Left ventricle myocardium inferior (tissue), 1 donor: ENCODE measurements at regions not wholly inside any gene's neighbourhood (a gene's known extent, or its start where the extent isn't known, plus 50 kb on each side); places are given as distances from the start of the nearest gene placed in this dataset.

ENCODE experiments used
- DNase-seq: peaks from one replicate; pipeline ENCODE4 v3.0.0-alpha.2; 2020
- H3K27ac ChIP-seq: fragments of 200-600 bp; replicated peaks from 2 replicates; pipeline ENCODE4 v1.8.0; 2021
- H3K27me3 ChIP-seq: fragments of 200-600 bp; 2 replicates; pipeline ENCODE4 v1.8.0; 2021; ENCODE audit warnings: low read depth
- H3K36me3 ChIP-seq: fragments of 200-600 bp; 2 replicates; pipeline ENCODE4 v1.8.0; 2021
- H3K4me1 ChIP-seq: fragments of 200-600 bp; 2 replicates; pipeline ENCODE4 v1.8.0; 2021
- H3K4me3 ChIP-seq: fragments of 200-600 bp; 2 replicates; pipeline ENCODE4 v1.8.0; 2021; ENCODE audit warnings: mild to moderate bottlenecking, moderate library complexity
- H3K9me3 ChIP-seq: fragments of 200-600 bp; replicated peaks from 2 replicates; pipeline ENCODE4 v1.8.0; 2021
- intact Hi-C: fragments of 100-400 bp; cut with micrococcal nuclease; formaldehyde crosslinking; loops from one replicate; pipeline ENCODE4 v1.11.0; 2022
- TF ChIP-seq, protein P1 (sequence below): fragments of 200-600 bp; IDR thresholded peaks from 2 replicates; pipeline ENCODE4 v1.8.0; 2021; ENCODE audit warnings: antibody characterized with exemption, mild to moderate bottlenecking, borderline replicate concordance
- donor health status: DM: no; HTN: yes; CAD: no; lungs with severe emphysema.

DNA sequence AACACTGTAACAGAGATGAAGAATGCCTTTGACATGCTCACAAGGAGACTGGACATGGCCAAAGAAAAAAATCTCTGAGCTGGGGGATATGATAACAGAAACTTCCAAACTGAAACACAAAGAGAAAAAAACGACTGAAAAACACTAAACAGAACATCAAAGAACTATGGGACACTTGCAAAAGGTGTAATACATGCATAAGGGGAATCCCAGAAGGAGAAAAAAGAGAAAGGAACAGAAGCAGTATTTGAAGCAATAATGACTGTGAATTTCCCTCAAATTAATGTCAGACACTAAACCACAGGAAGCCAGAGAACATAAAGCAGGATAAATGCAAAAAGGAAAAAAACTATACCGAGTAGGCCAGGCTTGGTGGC is 117.4 kb upstream of the ARID1B start:
- DNase-seq = no peak
- H3K36me3 ChIP-seq = no peaks in the 10 kb centered on the region
- H3K4me1 ChIP-seq = peaks cover 24% of the 10 kb centered on the region
- H3K27ac ChIP-seq = no peak overlapping the region
- TF ChIP-seq, protein P1, sequence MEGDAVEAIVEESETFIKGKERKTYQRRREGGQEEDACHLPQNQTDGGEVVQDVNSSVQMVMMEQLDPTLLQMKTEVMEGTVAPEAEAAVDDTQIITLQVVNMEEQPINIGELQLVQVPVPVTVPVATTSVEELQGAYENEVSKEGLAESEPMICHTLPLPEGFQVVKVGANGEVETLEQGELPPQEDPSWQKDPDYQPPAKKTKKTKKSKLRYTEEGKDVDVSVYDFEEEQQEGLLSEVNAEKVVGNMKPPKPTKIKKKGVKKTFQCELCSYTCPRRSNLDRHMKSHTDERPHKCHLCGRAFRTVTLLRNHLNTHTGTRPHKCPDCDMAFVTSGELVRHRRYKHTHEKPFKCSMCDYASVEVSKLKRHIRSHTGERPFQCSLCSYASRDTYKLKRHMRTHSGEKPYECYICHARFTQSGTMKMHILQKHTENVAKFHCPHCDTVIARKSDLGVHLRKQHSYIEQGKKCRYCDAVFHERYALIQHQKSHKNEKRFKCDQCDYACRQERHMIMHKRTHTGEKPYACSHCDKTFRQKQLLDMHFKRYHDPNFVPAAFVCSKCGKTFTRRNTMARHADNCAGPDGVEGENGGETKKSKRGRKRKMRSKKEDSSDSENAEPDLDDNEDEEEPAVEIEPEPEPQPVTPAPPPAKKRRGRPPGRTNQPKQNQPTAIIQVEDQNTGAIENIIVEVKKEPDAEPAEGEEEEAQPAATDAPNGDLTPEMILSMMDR = no peak
- no peaks in the 10 kb centered on the region for H3K9me3 ChIP-seq
- no peak overlapping the region for H3K4me3 ChIP-seq
- no peaks in the 10 kb centered on the region for H3K27me3 ChIP-seq
- intact Hi-C loops = no loop called here

DNA sequence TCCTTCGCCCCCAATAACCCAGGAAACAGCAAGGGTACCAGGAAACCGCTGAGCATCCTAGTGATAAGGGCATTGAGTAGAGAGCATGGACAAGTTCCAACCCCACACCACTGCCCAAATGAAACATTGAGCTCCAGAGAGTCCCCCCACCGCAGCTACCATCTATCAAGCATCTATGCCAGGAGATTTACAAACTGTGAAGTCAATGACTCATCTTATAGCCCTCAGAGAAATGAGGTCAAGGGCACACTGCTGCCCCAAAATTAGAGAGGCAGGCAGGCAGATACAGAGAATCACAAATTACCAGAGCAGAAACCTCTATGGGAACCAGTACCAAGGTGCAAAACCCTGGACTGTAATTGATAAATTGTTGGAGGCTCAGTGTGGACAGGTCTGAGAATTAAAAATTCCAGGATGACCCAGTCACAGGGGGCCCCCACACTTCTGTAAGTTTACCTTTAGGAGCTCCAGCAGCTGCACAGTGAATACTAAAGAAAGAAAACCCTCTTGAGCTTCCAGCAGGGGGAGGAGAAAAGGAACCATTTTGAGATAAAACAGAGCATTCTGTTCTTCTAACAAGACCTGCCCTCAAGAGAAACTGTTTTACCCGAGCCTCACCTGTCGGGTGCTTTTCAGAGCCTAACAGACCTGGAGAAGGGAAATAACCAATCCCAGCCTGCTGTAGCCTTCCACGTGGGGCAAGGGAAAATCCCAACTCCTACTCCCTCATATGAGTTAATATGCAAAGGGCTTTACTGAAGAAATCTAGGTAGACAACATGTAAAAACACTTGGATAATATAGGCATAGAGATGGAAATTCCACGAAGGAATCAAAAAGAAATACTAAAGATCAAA is 118.0 kb upstream of the ARID1B start:
- H3K27me3 ChIP-seq = no peaks in the 10 kb centered on the region
- DNase-seq = no peak
- intact Hi-C loops = no loop called here
- TF ChIP-seq, protein P1 = no peak
- no peaks in the 10 kb centered on the region for H3K9me3 ChIP-seq
- H3K27ac ChIP-seq = no peak overlapping the region
- no peak overlapping the region for H3K4me3 ChIP-seq
- no peaks in the 10 kb centered on the region for H3K36me3 ChIP-seq
- H3K4me1 ChIP-seq = peaks cover 24% of the 10 kb centered on the region

DNA sequence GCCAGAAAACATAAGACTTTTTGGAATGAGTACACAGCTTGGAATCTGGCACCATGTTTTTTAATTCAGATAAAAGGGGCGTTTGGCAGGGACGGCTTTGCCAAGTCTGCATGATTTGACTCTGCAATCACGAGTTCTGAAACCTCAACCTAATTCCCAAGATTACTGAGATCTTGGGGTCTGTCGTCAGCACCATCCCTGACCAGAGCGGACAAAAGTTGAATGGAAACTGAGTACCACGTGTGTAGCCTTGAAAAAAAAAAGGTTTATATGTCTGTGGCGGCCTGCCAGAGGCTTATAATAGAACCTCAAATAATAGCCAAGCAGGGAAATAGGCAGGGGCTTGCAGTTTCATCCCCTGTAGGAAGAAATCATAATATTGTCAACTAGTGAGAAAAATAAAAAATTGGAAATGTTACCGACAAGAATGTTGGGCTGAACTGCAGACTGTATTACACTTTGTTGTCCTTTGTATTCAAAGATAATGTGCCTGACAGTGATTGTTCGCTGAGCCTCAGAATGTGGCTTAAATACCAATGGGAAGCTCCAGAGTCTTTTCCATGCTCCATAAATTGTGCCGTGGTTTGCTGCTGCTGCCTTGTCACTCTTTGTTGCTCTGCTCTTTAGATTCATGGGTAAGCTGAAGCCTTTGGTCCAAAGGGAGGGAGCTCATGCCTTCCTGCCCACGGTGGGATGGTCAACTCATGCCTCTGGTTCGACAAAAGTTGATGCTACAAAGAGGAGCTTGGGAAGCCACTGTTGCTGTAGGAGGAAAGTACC is 118.8 kb upstream of the ARID1B start:
- no peaks in the 10 kb centered on the region for H3K36me3 ChIP-seq
- no peaks in the 10 kb centered on the region for H3K27me3 ChIP-seq
- no peaks in the 10 kb centered on the region for H3K9me3 ChIP-seq
- TF ChIP-seq, protein P1 = no peak
- no peak for DNase-seq
- intact Hi-C loops = no loop called here
- H3K4me1 ChIP-seq = peaks cover 24% of the 10 kb centered on the region
- H3K4me3 ChIP-seq = peak overlapping the region; percentile 18
- peak overlapping the region; percentile 22 for H3K27ac ChIP-seq

DNA sequence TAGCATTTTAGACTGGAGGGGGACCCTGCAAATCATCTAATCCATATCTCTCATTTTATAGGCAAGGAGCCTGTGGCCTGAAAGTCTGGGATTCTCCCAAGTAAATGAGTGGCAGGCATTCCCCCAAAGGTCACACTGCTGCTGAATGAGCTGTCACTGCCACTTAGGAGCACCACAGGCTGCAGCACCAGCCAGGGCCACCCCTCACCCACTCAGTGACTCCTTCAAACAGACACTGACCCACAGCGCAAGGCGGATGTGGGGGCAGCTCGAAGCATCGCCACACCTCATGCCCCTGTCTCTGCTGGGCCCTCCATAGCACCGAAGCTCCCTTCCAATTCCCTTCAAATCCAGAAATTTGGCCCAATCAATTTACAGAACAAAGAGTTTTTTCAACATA is 119.9 kb upstream of the ARID1B start:
- intact Hi-C loops = no loop called here
- Histone ChIP-seq H3K4me3 (no peak overlapping the region), H3K36me3 (no peaks in the 10 kb centered on the region), H3K27ac (peak overlapping the region; percentile 22), H3K27me3 (no peaks in the 10 kb centered on the region), H3K9me3 (no peaks in the 10 kb centered on the region), H3K4me1 (peaks cover 24% of the 10 kb centered on the region)
- peak; percentile 28 for DNase-seq
- TF ChIP-seq, protein P1 = no peak

DNA sequence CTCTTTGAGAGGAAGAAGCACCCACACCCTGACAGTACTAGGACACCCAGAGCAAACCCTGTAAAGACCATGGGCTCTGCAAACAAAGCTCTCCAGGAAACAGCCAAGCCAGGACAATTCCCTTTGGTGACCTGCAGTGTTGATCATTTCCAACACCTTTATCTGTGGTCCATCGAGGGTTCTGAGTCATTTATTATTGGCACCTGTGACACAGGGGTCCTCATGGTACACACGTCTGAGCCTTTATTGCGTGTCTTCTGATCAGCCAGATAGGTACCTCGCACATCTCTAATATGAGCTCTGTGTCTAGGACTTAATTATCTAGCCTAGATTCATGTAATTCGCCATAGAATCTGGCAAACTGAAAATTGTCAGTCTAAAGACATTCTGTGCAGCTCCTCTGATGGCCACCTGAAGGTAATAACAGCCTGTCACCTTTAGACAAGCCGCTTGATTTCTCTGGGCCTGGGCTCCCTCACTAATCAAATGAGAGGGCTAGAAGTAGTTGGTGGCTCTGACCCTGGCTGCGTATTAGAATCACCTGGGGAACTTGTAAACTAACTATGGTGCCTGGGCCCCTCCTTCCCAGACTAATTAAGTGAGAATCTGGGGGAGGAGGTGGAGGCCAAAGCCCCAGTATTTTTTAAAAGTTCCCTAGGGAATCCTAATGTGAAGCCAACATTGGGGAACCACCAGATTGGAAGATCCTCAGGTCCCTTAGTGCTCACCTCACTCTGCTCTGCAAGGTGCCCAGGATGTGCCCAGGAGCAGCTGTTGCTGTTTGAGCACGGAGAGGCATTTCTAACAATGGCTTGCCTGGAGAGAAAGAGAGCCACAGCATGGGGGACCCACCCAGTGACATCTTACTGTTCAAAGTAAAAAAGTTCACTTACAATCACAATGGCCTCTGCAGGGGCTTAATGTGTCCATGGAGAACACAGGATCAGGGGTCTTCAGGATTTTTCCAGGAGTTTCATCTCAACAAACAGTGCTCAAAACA is 122.0 kb upstream of the ARID1B start:
- no peak for DNase-seq
- intact Hi-C loops = no loop called here
- no peaks in the 10 kb centered on the region for H3K9me3 ChIP-seq
- TF ChIP-seq, protein P1 = no peak
- no peak overlapping the region for H3K4me3 ChIP-seq
- no peak overlapping the region for H3K27ac ChIP-seq
- no peaks in the 10 kb centered on the region for H3K27me3 ChIP-seq
- H3K4me1 ChIP-seq = peaks cover 24% of the 10 kb centered on the region
- H3K36me3 ChIP-seq = no peaks in the 10 kb centered on the region
